NCI-H82 (cell line): ENCODE measurements at regions not wholly inside any gene's neighbourhood (a gene's known extent, or its start where the extent isn't known, plus 50 kb on each side); places are given as distances from the start of the nearest gene placed in this dataset.

ENCODE experiments used
- DNase-seq: peaks from one replicate; lab custom pipeline; 2025; lab: John Stamatoyannopoulos, UW

DNA sequence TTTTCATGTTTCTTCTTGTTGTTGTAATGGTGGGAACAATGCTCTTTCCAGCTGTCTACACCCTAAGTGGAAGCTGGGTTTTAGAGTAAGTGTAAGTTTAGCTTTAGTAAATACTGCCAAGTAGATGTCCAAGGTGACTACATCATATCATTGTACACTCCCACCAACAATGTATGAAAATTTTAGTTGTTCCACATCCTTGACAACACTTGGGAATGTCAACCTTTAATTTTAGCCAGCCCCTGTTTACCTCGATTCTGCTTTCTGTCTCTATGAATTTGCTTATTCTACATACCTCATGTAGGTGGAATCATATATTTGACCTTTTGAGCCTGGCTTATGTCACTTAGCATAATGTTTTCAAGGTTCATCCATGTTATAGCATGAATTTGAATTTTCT lies 93.0 kb downstream of the MTPAP start:
- no peak for DNase-seq

- DNase-seq, result no peak
Observed at GRCh38 chr10:30254926-30255325, 94.2 kb downstream of the MTPAP start.

DNA sequence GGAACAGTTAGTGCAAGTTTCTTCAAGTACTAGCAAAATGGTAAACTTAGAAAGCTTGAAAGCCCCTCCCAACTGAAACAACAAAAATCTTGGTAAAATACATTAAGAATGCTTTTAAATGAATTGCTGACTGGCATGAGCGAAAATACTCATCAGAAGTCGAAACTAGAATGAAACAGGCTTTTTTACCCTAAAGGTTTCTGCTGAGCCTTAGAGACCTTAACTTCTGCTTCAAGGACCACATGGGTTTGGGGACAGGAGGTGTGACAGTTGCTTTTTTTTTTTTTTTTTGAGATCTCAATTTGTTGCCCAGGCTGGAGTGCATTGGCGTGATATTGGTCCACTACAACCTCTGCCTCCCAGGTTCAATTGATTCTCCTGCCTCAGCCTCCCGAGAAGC lies 100.3 kb downstream of the MTPAP start:
- no peak for DNase-seq

GRCh38 chr10:30247704-30248103 lies 101.4 kb downstream of the MTPAP start:
- DNase-seq, result no peak

GRCh38 chr10:30241422-30242110 lies 107.5 kb downstream of the MTPAP start:
- no peak for DNase-seq

DNA sequence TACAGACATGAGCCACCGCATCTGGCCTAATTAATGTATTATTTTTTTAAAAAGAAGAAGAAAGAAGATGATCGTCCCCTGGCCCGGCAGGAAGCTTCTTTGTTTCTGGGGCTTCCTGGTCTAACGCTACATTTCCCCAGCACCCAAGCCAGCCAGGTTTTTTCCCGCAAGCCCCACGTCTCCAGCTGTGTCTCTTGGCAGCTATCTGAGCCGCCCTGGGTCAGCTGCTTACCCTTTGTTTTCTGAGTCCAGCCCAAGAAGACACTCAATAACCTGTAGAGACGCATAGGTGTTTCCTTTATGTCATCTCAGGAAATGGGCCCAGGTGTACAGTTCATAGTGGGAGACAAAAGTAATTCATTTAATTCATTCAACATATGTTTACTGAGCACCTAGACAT lies 110.2 kb downstream of the MTPAP start:
- no peak for DNase-seq

DNA sequence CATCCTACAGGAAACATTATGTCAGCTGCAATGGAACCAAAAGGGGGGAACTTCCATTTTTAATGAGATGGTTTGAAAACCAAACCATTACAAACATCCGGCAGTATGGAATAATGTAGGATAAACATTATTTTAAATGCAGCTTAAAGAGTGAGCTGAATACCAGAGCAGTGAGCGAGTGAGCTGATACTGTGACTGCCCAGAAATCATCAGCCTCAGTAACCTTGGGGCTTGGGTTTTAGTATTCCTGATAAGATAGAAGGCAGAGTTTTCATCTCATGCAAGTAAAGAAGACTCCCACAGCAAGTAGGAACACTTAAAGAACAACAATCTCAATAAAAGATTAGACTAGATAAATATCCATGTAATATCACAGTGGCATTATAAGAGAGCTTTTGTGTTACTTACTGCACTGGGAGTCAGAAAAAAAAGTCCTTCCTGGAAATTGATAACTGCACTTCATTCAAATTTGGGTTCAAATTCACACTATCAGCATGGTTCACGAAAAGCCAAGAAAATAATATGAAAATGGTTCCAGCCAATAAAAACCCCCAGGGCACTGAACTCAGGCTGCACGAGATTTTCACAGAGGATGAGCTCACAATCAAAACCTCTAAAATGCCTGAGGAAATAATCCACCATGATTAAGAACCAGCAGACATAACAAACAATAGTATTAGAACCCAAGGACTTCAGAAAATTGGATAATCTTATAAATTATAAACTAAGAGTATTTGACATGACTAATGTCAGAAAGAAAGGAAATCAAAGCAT lies 115.7 kb downstream of the MTPAP start:
- DNase-seq, result no peak

GRCh38 chr10:30231709-30232108 lies 117.4 kb downstream of the MTPAP start:
- DNase-seq, result no peak

- DNase-seq, result no peak
Observed at GRCh38 chr10:30231071-30231652, 117.9 kb downstream of the MTPAP start.

DNA sequence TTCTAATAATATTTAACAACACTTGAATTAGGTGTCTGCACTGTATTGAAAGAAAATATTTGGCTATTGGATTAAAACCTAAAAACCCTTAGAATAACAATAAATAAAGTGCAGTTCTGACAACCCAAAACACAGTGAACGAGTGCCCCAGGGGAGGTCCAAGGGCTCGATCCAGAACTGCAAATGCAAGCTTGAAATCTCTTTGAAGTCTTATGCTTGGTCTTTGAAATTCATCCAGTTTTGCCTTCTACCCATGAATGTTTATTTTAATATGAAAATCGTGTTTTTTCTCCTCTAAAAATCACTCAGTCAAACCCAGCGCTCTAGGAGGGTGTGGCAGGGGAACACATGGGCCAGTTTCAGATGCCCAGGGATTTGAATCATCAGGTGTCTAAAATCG lies 119.5 kb downstream of the MTPAP start:
- DNase-seq, result no peak

DNA sequence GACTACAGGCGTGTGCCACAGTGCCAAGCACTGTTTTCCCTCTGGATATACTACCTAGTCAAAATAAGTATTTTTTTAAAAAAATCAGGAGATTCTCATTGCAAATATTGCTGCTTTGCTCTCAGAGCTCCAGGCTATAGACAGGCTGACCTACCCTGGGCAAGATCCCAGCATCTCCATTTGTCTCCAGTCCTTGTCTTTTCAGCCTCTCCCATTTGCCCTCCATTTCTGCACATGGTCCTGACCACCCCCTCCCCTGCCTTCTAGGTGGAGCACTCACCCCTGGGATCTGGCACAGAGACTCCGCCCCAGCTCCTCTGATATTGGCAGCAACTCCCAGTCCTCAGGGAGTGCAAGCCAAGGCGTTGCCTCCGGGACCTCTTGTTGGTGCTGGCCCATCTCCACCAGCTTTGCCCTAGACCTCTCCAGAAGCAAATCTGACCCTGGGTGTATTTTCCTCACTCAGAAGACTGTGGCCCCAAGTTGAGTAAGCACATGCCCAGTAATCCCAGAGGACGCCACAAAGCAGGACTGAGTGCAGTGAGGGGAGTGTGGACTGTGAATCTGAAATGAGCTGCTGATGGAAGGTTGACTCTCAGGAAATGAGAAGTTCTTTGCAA lies 120.6 kb downstream of the MTPAP start:
- DNase-seq, result no peak

GRCh38 chr10:30227481-30227880 lies 121.6 kb downstream of the MTPAP start:
- DNase-seq, result no peak

DNA sequence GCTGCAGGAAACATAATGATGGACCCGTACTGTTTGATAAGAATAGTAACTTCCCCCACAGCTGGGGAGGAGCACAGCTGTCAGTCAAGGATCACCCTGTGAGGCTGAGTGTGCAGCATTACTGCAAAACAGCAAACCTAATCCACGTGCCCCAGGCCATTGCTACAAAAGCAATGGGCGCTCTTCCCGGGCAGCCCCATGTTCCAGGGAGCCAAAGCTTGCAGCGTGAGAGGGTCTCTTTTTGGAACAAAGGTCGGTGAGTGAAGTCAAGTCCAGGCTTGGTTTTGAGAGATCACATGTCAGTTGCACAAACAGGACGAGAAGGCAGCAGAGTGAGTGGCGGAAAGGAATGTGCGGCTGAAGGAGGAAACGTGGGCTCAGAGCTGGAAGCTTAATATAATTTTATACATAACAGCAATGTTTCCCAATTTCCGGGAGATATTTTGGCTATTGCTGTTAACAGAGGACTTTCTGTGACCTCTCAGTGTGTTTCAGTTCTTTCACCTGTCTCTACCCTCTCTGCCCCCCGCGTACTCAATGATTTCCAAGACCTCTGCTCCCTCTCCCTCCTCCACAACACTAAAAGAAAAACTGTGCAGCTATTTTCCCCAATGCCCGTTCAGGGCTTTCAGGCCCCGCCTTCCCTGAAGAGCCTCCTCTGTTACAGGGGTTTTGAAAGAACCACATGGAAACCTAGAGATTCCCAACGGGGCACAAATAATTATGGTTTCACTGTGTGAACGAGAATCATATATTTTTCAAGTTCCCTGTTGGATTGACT lies 128.9 kb downstream of the MTPAP start:
- DNase-seq, result no peak

- DNase-seq, result no peak
Observed at GRCh38 chr10:30216821-30217220, 132.3 kb downstream of the MTPAP start.

DNA sequence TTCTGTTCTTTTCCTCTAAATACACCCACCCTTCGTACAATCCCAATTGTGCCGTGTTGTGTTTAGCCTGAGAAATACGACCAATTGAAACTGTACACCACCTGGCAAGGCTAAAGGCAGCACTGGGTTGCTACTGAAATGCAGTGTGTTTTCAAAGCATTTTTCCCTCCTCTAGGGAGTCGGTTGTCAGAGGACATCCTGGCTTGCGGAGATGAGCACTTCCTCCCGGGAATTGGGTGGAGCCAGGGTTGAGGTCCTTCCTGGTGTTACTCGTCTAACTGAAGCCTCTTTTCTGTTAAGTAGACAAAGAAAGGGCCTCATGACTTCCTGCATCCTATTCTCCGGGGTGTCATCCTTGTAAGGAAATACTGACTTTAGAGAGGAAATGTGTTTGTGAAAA lies 133.5 kb downstream of the MTPAP start:
- no peak for DNase-seq

DNA sequence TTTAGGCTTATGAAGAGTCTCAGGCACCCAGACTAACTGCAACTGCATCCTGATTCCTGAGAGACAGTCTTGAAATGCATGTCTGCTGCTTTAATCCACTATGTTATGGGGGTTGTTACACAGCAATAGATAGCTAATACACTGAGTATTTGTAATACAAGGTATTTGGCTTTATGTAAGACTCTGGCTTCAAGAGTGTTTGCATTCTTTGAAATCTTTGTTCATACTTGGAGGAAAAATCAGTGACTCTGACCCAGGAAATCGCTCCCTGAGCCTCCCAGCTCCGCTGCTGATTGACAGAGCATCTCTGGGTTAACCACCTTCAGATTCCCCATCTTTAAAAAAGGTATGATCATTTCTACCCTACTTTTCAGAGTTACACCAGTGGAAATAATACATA lies 133.9 kb downstream of the MTPAP start:
- no peak for DNase-seq

GRCh38 chr10:30210296-30210695 lies 138.8 kb downstream of the MTPAP start:
- no peak for DNase-seq

- DNase-seq, result no peak
Observed at GRCh38 chr10:30208330-30208729, 140.7 kb downstream of the MTPAP start.

DNA sequence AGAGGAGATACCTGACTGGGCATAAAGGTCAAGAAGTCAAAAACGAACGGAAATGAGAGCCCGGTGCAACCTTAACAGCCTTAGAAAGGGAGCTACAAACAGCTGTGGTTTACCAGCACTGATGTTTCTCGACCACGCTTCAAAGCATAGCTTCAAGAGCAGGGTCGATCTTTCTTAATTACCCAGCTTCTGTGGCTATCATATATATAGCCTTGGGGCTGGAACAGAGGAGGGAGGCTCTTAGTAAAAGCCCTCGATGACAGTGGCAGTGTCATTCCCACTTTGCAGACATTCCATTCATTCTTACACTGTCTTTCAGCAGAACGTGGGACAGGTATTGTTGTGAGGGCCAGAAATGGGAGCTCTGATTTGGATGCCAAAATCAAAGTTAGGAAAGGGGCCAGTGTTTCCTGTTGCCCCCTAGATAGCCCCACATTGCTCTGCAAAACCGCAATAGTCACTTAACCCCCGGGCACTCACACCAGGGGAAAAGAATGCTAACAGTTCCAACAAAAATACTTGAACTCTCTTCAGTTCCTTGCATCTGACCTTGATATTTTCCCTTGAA lies 141.5 kb downstream of the MTPAP start:
- DNase-seq, result no peak

- DNase-seq, result no peak
Observed at GRCh38 chr10:30200017-30200415, 140.6 kb upstream of the JCAD start.

DNA sequence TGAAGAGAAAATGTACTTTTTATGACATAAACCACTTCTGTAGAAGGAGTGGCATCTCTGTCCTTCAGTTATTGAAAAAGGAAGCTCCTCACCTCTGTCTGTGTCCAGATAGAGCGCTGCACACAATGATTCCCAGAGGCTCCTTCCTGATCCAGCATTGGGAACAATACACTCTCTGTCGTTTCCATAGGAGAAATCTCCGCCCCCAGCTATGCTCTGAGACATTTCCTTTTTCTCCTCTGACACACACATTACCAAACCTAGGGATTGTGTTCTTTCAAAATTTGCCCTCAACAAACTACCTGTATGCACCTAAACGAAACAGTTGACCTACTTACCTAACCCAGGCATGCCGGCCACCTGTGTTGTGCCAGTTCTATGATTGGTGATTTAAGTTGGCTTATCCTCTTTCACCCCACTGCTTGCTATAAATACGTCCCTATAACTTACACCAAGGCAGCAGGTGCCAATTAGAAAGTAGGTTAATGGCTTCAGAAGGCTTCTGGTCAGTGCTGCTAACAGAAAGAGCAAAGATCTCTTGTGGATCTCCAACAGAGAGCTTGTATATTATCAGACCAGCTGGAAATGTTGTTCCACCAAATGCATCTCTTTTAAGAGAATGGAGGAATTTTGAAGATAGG lies 140.1 kb upstream of the JCAD start:
- DNase-seq, result no peak
